HL-60 (cell line): ENCODE measurements at regions not wholly inside any gene's neighbourhood (a gene's known extent, or its start where the extent isn't known, plus 50 kb on each side); places are given as distances from the start of the nearest gene placed in this dataset.

Experiments used
- DNase-seq, 2 experiments: peaks; one replicate each; pipeline ENCODE4 v3.0.0-alpha.2; 2010 to 2020; ENCODE audit warnings: low read depth in 1 of 2, low spot score in 1 of 2
- H3K27ac ChIP-seq: fragments of 250-450 bp; sonication (Bioruptor Pico); replicated peaks from 2 replicates; pipeline ENCODE4 v1.5.1; 2020; ENCODE audit warnings: mild to moderate bottlenecking, moderate library complexity
- H3K27me3 ChIP-seq: fragments of 250-450 bp; sonication (Bioruptor Pico); 2 replicates; pipeline ENCODE4 v1.5.1; 2021; ENCODE audit warnings: mild to moderate bottlenecking, moderate library complexity; ENCODE audit not compliant: insufficient read depth, poor library complexity, severe bottlenecking
- H3K4me3 ChIP-seq: replicated peaks from 2 replicates; pipeline ENCODE4 v1.5.1; 2011; ENCODE audit warnings: mild to moderate bottlenecking, control low read depth, low read length; ENCODE audit not compliant: insufficient read depth
- CTCF ChIP-seq: IDR thresholded peaks from one replicate; pipeline ENCODE4 v1.5.1; 2011; ENCODE audit warnings: low read length, control low read depth, inconsistent platforms; ENCODE audit not compliant: insufficient read depth
- GABPA ChIP-seq: IDR thresholded peaks from 2 replicates; pipeline ENCODE4 v1.6.1; 2012; ENCODE audit warnings: low read depth
- POLR2AphosphoS5 ChIP-seq: IDR thresholded peaks from 2 replicates; pipeline ENCODE4 v1.6.1; 2012; ENCODE audit warnings: low read depth
- REST ChIP-seq: IDR thresholded peaks from 2 replicates; pipeline ENCODE4 v1.6.1; 2012; ENCODE audit warnings: low read depth; ENCODE audit not compliant: insufficient replicate concordance
- SPI1 ChIP-seq: IDR thresholded peaks from 2 replicates; pipeline ENCODE4 v1.6.1; 2012; ENCODE audit warnings: low read depth, mild to moderate bottlenecking, borderline replicate concordance

GRCh38 chr6:1504465-1504864, 105.2 kb upstream of the FOXC1 start:
- Histone ChIP-seq H3K4me3 (no peak overlapping the region), H3K27me3 (no peaks in the 10 kb centered on the region), H3K27ac (no peak overlapping the region)
- DNase-seq, result no peak
- TF ChIP-seq REST, result no peak
- TF ChIP-seq POLR2AphosphoS5, result no peak
- TF ChIP-seq CTCF, result no peak
- TF ChIP-seq GABPA, result no peak
- no peak for TF ChIP-seq SPI1

- no peak overlapping the region for H3K27ac ChIP-seq
- TF ChIP-seq GABPA (no peak), CTCF (no peak), REST (no peak), POLR2AphosphoS5 (no peak), SPI1 (no peak)
- no peak for DNase-seq
- no peaks in the 10 kb centered on the region for H3K27me3 ChIP-seq
- no peak overlapping the region for H3K4me3 ChIP-seq
These were observed 102.5 kb upstream of the FOXC1 start for GRCh38 chr6:1507251-1507650.

DNA sequence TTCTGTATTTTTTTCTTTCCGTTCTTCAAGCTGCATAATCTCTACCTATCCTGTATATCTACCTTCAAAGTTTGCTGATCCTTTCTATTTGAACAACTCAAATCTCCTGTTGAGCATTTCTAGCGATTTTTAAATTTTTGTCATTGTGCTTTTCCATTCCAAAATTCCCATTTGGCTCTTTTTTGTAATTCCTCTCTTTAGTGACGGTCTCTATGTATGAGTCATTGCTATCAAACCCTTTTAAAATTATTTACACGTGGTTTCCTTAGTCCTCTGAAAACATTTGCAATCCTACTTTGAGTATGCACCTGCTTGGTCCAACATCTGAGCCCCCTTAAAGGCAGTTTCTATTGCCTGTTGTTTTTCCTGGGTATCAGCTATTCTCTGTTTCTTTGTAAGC, 100.5 kb upstream of the FOXC1 start:
- no peak overlapping the region for H3K27ac ChIP-seq
- no peak for TF ChIP-seq POLR2AphosphoS5
- no peak for TF ChIP-seq CTCF
- no peak for TF ChIP-seq SPI1
- no peak for TF ChIP-seq GABPA
- no peak for TF ChIP-seq REST
- H3K4me3 ChIP-seq, result no peak overlapping the region
- H3K27me3 ChIP-seq, result no peaks in the 10 kb centered on the region
- DNase-seq, result no peak
